GM19397 (cell line): ENCODE measurements at regions not wholly inside any gene's neighbourhood (a gene's known extent, or its start where the extent isn't known, plus 50 kb on each side); places are given as distances from the start of the nearest gene placed in this dataset.
"Not testable (repeated sequence)": the region's sequence is repeated elsewhere in the genome, so short reads cannot be mapped to it uniquely, and the experiment has no call there.

ENCODE experiments used
- ATAC-seq: cut with Tn5 transposase; IDR thresholded peaks from one replicate; pipeline ENCODE4 v1.9.1; 2021; ENCODE audit warnings: mild to moderate bottlenecking, moderate library complexity; ENCODE audit not compliant: unreplicated experiment

GRCh38 chr4:107470173-107470572 lies 249.9 kb downstream of the PAPSS1 start:
- ATAC-seq: no peak

- no peak for ATAC-seq
These were observed 251.2 kb downstream of the PAPSS1 start for GRCh38 chr4:107468812-107469211.

- no peak for ATAC-seq
These were observed 251.9 kb downstream of the PAPSS1 start for GRCh38 chr4:107468156-107468555.

GRCh38 chr4:107467461-107467860 lies 252.6 kb downstream of the PAPSS1 start:
- ATAC-seq: no peak

- no peak for ATAC-seq
These were observed 261.8 kb downstream of the PAPSS1 start for GRCh38 chr4:107458194-107458593.

GRCh38 chr4:107453987-107454386 lies 266.0 kb downstream of the PAPSS1 start:
- ATAC-seq: no peak

- ATAC-seq: no peak
These were observed 267.1 kb downstream of the PAPSS1 start for GRCh38 chr4:107452717-107453630.

GRCh38 chr4:107449611-107450369 lies 270.2 kb downstream of the PAPSS1 start:
- ATAC-seq: no peak

GRCh38 chr4:107442538-107443111 lies 277.4 kb downstream of the PAPSS1 start:
- no peak for ATAC-seq

- ATAC-seq: no peak
These were observed 280.6 kb downstream of the PAPSS1 start for GRCh38 chr4:107439401-107439800.

GRCh38 chr4:107436471-107436870 lies 283.6 kb downstream of the PAPSS1 start:
- ATAC-seq: not testable (repeated sequence)

- ATAC-seq: no peak
These were observed 287.6 kb downstream of the PAPSS1 start for GRCh38 chr4:107432451-107432850.

GRCh38 chr4:107423677-107424405 lies 296.2 kb downstream of the PAPSS1 start:
- ATAC-seq: no peak

- not testable (repeated sequence) for ATAC-seq
These were observed 300.5 kb downstream of the PAPSS1 start for GRCh38 chr4:107419536-107419935.

- ATAC-seq: no peak
These were observed 301.0 kb downstream of the PAPSS1 start for GRCh38 chr4:107419052-107419451.

- not testable (repeated sequence) for ATAC-seq
These were observed 304.5 kb downstream of the PAPSS1 start for GRCh38 chr4:107415490-107415889.

GRCh38 chr4:107409872-107410271 lies 310.2 kb downstream of the PAPSS1 start:
- ATAC-seq: not testable (repeated sequence)

- no peak for ATAC-seq
These were observed 311.1 kb downstream of the PAPSS1 start for GRCh38 chr4:107408968-107409367.

GRCh38 chr4:107404591-107405300 lies 315.3 kb downstream of the PAPSS1 start:
- no peak for ATAC-seq

GRCh38 chr4:107402291-107402690 lies 317.7 kb downstream of the PAPSS1 start:
- ATAC-seq: no peak
